Stimulated activated CD8-positive, alpha-beta memory T cell treated with anti-CD3 and anti-CD28 coated beads, Interleukin-7, amount 100 ng/mL, for 48 hours (primary cell): ENCODE measurements at regions not wholly inside any gene's neighbourhood (a gene's known extent, or its start where the extent isn't known, plus 50 kb on each side); places are given as distances from the start of the nearest gene placed in this dataset.

Source experiments
- DNase-seq, 2 donors: peaks; one replicate each; pipeline ENCODE4 v3.0.0-alpha.2; 2020; ENCODE audit warnings: low read depth in 1 of 2; ENCODE audit errors: extremely low read depth in 1 of 2

DNA sequence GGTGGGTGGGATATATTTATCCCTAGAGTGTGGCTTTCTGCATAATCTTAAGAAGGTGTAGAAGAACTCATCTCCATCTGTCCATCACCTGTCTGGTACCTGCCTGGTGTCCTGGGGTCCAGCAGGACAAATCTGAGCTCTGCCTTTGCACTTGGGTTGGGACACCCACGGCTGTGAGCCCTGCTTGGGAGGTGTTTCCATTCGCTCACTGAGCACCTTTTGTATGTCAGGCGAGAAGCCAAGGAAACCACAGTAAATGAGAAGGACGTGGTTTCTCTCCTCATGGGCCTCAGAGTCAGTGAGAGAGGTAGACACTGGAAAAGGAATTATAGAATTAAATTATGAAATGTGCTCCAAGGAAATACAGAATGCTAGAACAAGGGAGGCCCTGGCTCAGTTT, 555.9 kb downstream of the MIAT start:
- DNase-seq = no peak

DNA sequence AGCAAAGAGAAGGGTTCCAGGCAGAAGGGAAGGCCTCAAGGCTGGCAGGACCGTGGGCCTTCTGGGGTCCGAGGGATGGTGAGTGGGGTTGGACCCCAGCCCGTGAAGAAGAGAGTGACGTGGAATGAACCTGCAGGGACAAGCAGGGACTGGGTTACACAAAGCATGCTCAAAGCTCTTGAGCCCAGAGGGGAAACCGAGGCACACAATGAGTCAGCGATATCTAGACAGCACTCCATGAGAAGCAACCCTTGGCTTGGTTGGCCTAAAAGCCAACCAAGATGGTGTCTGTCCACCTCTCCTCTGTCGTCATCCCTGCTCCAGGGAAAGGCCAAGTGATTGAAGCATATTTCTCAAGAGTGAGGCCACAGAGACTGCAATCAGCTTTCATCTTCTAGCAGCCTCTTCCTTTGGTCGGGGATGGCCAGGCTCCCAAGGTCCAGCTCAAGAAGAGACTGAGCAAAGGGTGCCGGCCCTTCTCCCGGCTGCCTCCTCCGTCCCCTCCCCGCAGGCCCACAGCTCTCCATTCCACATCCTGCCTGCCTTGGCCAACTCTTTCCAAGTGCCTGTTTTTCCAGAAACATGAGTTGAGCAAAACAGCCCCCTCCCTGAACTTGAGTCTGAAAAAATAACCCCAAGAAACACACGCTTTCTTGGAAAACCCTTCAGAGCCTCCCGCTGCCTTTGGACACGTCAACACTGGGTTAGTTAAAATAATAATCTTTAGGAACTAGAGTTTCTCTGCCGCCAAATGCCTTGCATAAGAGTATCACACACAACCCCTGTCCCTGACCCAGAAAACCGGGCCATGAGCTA, 556.6 kb downstream of the MIAT start:
- DNase-seq = no peak

DNA sequence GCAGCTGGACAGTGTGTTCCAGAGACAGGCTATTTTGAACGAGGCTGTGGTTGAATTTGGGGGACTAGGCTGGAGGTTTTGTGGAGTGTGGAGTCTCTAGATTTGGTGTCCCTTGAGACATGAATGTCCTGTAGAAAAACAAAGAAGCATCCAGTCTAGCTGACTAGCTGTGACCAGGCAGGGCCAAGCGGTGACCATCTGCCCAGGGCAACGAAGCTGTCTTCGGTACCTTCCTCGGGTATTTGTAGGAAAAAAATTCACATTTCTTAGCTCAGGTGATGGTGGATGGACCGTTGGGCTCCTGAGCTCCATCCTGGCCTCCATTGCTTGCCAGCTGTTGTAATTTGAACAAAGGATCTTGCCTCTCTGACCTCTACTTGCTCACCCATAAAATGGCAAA, 557.3 kb downstream of the MIAT start:
- no peak for DNase-seq

DNA sequence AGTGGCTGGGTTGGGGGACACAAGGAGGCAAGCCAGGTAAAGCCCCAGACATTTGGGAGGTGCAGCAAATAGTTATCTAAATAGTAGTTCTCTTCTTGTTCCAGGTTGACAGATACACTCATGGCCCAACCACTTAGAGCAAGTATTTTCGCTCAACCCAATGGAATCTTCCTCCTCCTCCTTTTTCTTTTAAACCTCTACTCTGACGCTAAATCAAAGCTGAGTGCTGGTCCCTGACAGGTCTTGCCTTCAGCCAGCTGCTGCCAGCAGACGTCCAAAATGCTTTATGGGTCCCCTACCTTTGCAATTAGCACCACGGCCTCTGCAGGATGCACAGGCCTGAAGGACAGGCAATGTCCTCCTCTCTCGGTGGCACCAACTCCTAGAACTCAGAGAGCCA, 558.5 kb downstream of the MIAT start:
- no peak for DNase-seq

DNA sequence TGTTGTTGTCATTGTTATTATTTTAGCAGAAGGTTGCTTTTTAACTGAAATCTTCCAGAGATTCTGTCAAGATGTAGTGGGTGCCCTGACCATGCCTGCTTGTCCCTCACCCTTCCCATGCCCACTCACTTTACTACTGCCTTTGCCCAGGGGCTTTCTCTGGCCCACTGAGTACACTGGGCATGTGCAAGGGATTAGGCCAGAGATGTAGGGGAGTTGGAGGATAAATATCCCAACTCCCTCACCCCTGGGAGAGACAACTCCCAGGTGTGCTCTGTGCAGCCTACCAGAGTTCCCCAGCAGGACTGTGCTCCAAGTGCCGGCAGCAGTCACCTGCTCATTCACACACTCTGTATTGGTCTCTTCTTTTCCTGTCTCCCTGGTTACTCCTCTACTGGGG, 559.1 kb downstream of the MIAT start:
- no peak for DNase-seq

DNA sequence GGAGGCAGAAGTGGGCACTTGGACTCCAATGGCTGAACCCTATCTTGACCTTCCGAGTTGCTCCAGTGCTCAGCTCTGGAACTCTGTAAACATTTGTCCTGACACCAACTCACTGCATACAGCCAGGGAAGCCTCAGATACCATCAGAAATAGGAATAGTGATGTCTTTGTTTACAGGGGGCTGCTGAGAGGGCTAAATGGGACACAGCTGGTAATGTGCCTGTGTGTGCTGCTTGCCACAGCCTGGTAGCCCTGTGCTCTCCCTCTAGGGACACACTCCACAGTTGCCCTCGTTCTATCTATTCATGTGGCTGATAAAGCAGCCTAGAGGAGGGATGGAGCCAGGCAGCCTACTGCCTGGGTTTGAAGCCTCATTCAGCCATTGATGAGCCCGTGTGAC, 559.8 kb downstream of the MIAT start:
- DNase-seq = no peak

DNA sequence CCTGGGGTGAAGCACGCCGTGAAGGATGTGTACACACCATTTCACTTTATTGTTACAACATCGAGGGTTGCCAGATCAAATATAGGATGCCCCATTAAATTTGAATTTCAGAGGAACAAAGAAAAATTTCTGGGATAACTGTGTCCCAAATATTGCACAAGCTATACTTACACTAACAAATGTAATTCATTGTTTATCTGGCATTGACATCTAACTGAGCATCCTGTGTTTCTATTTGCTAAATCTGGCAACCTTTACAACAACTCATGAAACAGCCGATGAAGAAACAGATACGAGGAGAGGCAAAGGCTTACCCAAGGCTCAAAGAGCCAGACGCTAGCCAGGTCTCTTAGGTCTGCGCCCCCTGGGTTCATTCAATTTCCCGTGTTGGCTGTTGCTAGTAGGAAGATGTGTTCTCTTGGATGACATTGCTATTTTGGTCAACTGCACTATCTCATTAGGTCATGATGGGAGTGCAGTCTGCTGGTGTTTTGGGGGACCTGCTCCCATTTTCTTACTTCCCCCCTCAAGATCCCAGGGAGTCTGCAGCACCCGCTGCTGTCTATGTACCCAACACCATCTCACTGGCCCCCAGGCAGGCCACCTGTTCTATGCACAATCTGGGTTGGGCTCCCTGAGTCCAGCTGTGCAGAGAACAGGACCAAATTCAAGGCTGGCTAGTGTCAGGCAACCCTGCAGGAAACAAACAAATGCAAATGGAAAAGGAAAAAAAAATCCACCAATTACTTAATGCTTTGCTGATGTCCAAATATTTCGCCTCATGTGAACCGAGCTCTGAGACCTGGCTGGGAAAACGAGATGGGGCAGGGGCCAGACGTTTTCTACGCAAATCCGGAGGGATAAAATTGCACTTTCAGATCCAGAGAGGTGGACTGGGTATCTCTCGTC, 560.9 kb downstream of the MIAT start:
- no peak for DNase-seq

DNA sequence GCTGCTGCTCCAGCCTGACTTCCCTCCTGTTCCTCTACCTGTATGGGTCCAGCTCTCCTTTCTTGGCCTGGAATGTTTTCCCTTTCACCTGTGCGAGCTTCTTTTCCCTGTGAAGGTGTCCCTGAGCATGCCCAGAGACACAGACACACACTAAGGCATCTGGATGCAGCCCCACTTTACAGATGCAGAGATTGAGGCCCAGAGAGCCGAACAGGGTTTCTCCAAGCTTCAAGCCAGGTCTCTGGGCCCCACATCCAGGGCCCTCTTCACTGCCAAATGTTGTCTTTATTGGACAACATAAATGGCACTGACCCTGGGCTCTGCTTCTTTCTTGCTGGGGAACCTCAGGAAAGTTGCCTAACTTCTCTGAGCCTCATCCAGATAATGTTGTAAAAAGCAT, 561.6 kb downstream of the MIAT start:
- no peak for DNase-seq

DNA sequence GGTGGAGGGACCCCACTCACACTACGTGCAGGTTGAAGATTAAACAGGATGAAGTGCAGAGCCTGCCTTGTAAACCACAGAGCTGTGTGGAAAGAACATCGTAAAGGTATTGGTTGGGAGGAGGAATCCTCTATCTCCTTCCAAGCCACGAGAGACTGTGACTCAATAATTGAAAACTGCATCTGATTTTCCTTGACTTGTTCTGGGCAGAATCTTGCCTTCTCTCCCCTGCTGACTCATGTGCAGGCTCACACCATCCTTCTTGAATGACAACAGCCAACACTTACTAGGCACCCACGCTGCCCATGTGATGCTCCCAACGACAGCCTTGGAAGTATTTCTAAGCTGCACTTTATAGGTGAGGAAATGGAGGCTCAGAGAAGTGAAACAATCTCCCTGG, 563.0 kb downstream of the MIAT start:
- no peak for DNase-seq

DNA sequence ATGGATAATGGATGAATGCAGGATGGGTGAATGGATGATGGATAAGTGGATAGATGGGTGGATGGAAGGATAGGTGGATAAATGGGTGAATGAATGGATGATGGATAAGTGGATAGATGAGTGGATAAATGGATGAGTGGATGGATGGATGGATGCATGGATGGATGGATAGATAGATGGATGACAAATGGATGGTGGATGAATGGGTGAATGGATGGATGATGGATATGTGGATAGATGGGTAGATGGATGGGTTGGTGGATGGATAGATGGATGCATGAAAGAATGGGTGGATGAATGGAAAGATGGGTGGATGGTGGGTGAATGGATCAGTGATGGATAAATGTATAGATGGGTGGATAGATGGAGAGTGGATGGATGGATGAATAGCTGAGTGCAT, 564.8 kb downstream of the MIAT start:
- DNase-seq = no peak

DNA sequence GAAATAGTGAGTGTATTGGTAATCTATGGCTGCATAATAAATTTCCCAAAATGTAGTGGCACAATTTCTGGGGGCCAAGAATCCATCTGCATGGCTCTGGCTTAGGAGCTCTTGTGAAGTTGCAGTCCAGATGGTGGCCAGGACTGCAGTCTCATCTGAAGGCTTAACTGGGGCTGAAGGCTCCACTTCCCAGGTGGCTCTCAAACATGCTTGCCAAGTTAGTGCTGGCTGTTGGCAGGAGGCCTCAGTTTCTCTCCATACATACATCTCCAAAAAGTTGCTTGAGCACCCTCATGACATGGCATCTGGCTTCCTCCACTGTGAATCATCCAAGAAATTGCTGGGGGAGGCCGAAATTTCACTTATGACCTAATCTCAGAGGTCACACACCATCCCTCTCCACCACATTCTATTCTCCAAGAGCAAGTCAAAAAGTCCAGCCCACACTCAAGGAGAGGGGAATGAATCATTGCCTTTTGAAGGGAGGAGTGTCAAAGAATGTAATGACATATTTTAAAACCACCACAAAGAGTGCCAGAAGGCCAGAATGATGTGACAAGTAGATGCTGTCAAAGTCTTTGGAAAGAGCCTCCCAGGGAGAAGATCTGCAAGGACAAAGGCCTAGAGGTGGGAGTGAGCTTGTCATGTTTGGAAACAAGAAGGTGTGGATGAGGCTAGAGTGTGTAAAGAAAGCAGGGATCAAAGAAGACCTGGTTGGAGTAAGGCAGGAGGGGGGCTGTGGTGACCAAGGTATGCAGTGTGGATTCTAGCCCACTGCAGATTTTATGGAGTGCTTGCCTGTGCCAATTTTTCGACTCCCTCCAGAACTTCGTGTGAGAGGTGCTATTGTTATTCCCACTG, 566.2 kb downstream of the MIAT start:
- DNase-seq = no peak

DNA sequence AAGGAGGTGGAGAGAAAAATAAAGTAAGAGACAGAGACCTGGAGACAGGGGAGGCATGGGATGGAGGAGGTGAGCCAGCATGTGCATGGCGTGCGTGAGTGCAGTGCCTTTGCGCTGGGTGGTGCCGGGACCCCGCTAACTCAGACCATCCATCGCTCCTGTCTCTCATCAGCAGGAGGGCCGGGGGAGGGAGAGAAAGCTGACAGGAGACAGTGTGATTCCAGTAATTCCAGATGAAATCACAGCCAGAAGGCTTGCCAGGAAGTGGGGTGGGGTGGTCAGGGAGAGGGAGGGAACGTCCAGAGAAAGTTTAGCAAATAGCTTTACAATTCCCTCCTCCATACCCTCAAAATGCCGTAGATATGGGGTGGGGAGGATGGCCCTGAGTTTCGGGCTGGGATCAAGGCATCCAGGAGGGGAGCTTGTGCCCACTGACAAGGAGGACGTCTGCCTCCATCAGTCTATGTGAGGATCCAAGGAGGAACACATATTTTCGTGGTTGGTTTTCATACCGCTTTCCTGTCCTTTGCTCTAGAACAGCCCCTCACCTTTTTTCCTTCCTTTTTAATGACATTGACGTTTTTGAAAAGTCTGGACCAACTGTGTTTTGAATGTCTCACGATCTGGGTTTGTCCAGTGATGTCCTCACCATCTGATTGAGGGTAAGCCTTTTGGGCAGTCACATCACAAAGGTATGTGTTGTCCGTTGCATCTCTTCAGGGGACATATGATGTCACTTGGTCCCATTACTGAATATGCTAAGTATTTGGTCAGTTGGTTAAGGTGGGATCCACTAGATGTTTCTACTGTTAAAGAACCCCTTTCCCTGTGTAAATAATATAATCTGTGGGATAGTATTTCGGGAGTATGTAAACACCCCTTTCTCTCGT, 567.3 kb downstream of the MIAT start:
- DNase-seq = no peak

DNA sequence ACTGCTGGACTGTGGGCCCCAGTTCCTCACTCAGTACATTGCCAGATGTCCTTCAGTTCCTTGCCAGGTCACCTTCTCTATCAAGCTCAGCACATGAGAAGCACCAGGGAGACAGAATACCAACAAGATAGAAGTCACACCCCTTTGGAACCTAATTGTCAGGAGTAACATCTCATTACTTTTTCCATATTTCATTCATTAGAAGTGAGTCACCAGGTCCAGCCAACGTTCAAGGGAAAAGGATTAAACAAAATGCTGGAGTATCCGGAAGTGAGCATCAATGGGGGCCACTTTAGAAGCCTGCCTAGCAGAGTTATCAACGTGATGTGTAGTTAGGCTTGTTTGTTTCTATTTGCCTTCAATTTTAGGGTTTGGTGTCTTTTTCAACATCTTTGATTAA, 569.3 kb downstream of the MIAT start:
- DNase-seq = no peak

DNA sequence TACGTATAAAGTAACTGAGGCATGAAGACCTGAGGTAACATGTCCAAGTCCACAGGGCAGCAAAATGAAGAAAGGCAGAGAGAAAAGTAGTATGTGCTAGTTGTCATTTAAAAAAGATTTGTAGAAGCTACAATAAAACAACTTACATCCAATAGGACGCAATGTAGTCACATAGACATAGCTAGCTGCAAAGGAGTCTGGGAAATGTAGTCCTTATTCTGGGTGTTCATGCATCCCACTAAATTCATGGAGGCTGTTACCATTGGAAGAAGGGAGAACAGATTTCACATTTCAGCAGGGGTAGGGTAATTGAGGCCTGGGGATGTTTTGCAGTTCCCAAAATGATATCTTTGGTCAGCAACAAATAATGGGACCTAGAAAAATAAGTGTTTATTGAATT, 571.4 kb downstream of the MIAT start:
- DNase-seq = no peak

DNA sequence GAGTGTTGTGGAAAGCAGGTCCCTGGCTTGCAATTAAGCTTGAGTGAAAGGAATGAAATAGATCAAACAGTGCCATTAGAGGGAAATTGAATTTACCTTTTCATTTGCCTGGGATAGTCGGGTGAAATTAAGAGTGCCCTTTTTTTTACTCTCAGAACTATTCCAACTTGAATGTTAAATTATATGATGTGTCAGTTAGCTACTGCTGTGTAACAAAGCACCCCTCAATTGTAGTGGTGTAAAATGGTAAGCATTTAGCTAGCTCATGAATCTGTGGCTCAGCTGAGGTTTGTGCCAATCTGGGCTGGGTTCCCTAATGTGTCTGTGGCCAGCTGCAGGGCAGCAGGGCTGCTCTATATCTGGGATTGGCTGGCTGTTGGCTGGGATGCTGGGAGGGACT, 571.4 kb downstream of the MN1 start:
- no peak for DNase-seq

DNA sequence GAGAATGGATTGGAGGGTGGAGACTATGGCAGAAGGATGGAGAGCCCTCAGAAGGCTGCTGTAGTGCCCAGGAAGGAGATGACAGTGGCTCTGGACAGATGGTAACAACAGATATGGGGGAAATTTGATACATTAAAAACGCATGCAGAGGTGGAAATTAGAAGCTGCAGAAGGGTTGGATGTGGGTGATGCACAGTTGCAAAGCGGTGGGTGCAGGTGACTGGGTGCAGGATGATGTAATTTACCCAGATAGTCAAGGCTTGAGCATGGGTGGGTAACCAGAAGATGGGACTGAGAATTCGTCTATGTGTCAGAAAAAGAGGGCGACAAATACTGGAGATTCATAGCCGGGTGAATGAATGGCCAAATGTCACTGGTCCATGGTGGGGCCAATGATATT, 570.3 kb downstream of the MN1 start:
- no peak for DNase-seq

DNA sequence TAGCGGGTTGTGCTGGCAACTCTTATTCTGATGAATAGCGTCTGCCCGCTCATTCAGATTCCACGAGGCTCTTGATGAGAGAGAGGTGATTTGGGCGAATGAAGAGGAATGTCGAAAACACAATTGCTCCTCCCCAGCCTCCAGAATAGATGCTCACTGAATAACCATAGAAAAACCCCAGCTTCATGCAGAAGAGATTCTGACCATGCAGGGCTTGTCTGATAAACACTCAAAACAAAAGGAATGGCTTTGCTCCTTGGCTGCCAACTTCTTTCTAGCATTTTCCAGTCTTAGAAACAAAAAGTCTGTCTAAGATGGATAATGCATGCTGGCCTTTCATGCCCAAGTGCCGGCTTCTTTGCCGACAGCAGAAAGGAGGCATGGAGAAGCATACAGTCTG, 569.5 kb downstream of the MN1 start:
- DNase-seq = no peak

DNA sequence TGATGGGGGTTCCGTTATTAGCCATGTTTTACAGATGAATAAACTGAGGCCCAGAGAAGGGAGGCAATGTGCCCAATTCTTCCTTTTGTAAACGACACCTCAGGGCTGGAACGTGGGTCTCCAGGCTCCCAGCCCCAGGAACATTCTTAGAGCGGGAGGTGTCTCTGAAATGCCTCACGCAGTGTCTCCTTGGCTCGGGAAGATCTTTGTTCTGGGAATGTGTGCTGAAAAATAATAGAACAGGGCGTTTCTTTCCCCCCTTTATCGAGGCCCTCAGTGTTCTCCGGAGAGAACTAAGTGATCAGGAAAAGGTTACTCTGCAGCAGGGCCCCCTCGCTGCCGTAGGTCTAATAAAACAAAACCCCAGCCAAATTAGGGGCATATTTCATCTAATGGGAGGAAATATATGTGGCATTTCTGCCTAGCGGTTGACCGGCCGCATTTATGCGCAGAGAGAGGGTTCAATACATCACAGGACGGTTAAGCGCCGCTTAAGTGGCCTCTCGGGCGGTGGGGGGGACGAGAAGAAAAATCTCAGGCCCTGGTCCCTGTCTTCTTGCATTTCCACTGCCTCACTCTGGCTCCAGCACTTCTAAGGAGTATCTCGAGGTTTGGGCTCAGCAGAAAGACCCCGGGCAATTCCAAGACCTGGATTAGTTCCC, 564.3 kb downstream of the MN1 start:
- no peak for DNase-seq

DNA sequence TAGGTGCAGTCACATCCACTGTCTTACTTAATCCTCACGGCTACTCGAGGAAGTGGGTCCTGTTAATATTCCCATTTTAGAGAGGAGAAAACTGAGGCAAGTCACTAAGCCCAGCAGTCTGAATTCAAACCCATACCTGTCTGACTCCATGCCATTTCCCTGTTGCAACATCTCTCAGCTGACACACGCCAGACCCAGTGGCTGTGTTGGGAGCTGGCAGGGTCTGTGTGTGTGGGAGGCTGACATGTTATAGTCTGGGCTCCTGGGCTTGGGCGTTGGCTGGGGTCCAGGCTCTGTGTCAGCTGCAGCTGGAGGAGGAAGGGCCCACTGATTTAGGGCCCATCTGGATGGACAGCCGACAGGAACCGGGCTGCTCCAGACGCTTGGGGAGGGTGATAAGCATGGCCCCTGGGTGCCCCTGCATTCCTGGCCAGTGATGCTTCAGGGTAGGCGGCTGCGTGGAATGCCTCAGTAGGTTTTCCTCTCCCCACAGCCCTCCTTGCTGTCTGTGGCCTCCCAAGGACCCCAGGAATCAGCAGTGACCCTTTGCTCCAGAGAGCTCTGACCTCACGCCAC, 562.5 kb downstream of the MN1 start:
- no peak for DNase-seq
